Liver (tissue), 8 donors: ENCODE measurements at regions not wholly inside any gene's neighbourhood (a gene's known extent, or its start where the extent isn't known, plus 50 kb on each side); places are given as distances from the start of the nearest gene placed in this dataset.

Source experiments
- DNase-seq: peaks from one replicate; pipeline ENCODE4 v3.0.0-alpha.2; 2017; ENCODE audit warnings: low spot score
- H3K27ac ChIP-seq, 2 donors: one replicate each; pipeline ENCODE4 v1.7.0; 2013; ENCODE audit warnings: inconsistent platforms in 2 of 2, low read length in 2 of 2, control low read depth in 1 of 2, low read depth in 1 of 2, mild to moderate bottlenecking in 1 of 2
- H3K27me3 ChIP-seq, 4 donors: one replicate each; pipeline versions ENCODE4 v1.6.1 to v1.7.0; 2013; ENCODE audit warnings: low read length in 3 of 4, inconsistent platforms in 1 of 4, mild to moderate bottlenecking in 1 of 4, moderate library complexity in 1 of 4; ENCODE audit not compliant: control insufficient read depth in 4 of 4, insufficient read depth in 4 of 4
- H3K36me3 ChIP-seq, 4 donors: one replicate each; pipeline versions ENCODE4 v1.6.1 to v1.7.0; 2013; ENCODE audit warnings: low read length in 3 of 4, mild to moderate bottlenecking in 3 of 4, low read depth in 1 of 4, moderate library complexity in 1 of 4; ENCODE audit not compliant: control insufficient read depth in 4 of 4, insufficient read depth in 3 of 4
- H3K4me1 ChIP-seq, 4 donors: one replicate each; pipeline versions ENCODE4 v1.6.1 to v1.7.0; 2013; ENCODE audit warnings: low read length in 3 of 4, mild to moderate bottlenecking in 3 of 4, moderate library complexity in 1 of 4; ENCODE audit not compliant: control insufficient read depth in 4 of 4, insufficient read depth in 4 of 4
- H3K4me3 ChIP-seq, 3 donors: one replicate each; pipeline versions ENCODE4 v1.6.1 to v1.7.0; 2013; ENCODE audit warnings: low read length in 3 of 3, control low read depth in 1 of 3, low read depth in 1 of 3, mild to moderate bottlenecking in 1 of 3
- H3K9ac ChIP-seq, 2 donors: one replicate each; pipeline ENCODE4 v1.7.0; 2013; ENCODE audit warnings: low read length in 2 of 2, mild to moderate bottlenecking in 2 of 2, moderate library complexity in 2 of 2, control low read depth in 1 of 2, low read depth in 1 of 2
- H3K9me3 ChIP-seq, 4 donors: one replicate each; pipeline versions ENCODE4 v1.6.1 to v1.7.0; 2013; ENCODE audit warnings: low read length in 3 of 4; ENCODE audit not compliant: control insufficient read depth in 4 of 4
- ATF3 ChIP-seq: IDR thresholded peaks from 2 replicates; pipeline ENCODE4 v1.6.1; 2016; ENCODE audit warnings: antibody characterized with exemption
- CTCF ChIP-seq: fragments of 150-350 bp; IDR thresholded peaks from 2 replicates; pipeline ENCODE4 v1.5.1; 2017; ENCODE audit warnings: improper control_type of control experiment, low read depth, low read length; ENCODE audit not compliant: missing input control
- EGR1 ChIP-seq, 2 donors: IDR thresholded peaks; 2 replicates each; pipeline ENCODE4 v1.6.1; 2016 to 2018; ENCODE audit warnings: antibody characterized with exemption in 2 of 2, low read depth in 2 of 2
- FOXA1 ChIP-seq: IDR thresholded peaks from 2 replicates; pipeline ENCODE4 v1.6.1; 2016; ENCODE audit warnings: antibody characterized with exemption
- FOXA2 ChIP-seq: IDR thresholded peaks from 2 replicates; pipeline ENCODE4 v1.6.1; 2016; ENCODE audit warnings: antibody characterized with exemption
- GABPA ChIP-seq, 2 donors: IDR thresholded peaks in 1 of 2; conservative IDR thresholded peaks in 1 of 2; 2 replicates each; pipeline ENCODE4 v1.6.1; 2016; ENCODE audit warnings: antibody characterized with exemption in 2 of 2, mild to moderate bottlenecking in 1 of 2, moderate library complexity in 1 of 2
- HNF4G ChIP-seq: IDR thresholded peaks from 2 replicates; pipeline ENCODE4 v1.6.1; 2016; ENCODE audit warnings: antibody characterized with exemption
- JUND ChIP-seq, 2 donors: IDR thresholded peaks; 2 replicates each; pipeline ENCODE4 v1.6.1; 2016; ENCODE audit warnings: antibody characterized with exemption in 2 of 2
- NR2F2 ChIP-seq: IDR thresholded peaks from 2 replicates; pipeline ENCODE4 v1.6.1; 2016; ENCODE audit warnings: antibody characterized with exemption
- RAD21 ChIP-seq, 2 donors: IDR thresholded peaks; 2 replicates each; pipeline ENCODE4 v1.6.1; 2016; ENCODE audit warnings: antibody characterized with exemption in 2 of 2, mild to moderate bottlenecking in 2 of 2
- REST ChIP-seq: IDR thresholded peaks from 2 replicates; pipeline ENCODE4 v1.6.1; 2016; ENCODE audit warnings: antibody characterized with exemption, mild to moderate bottlenecking
- RXRA ChIP-seq, 2 donors: IDR thresholded peaks; 2 replicates each; pipeline ENCODE4 v1.6.1; 2017 to 2018; ENCODE audit warnings: antibody characterized with exemption in 2 of 2, mild to moderate bottlenecking in 1 of 2
- TAF1 ChIP-seq: conservative IDR thresholded peaks from 2 replicates; pipeline ENCODE4 v1.6.1; 2016; ENCODE audit warnings: antibody characterized with exemption, mild to moderate bottlenecking
- YY1 ChIP-seq: IDR thresholded peaks from 2 replicates; pipeline ENCODE4 v1.6.1; 2016; ENCODE audit warnings: antibody characterized with exemption, mild to moderate bottlenecking
- ZBTB33 ChIP-seq: IDR thresholded peaks from 2 replicates; pipeline ENCODE4 v1.6.1; 2016; ENCODE audit warnings: antibody characterized with exemption
- WGBS: extraction: QIAGEN DNeasy Blood & Tissue Kit; methylation state at CpG from one replicate; pipeline ENCODE4 v1.1.7; 2013; 5-methylcytosine and 5-hydroxymethylcytosine counted together
- donor health status: healthy.
- donor health status: healthy.
- donor health status: healthy.
- donor health status: healthy.
- donor health status: healthy.

GRCh38 chr22:47289336-47289985 is 527.0 kb downstream of the TBC1D22A start:
- no peak for DNase-seq
- Histone ChIP-seq H3K27me3 (no peaks in the 10 kb centered on the region), H3K4me1 (no peaks in the 10 kb centered on the region), H3K9ac (no peak overlapping the region), H3K36me3 (no peaks in the 10 kb centered on the region), H3K4me3 (no peak overlapping the region), H3K9me3 (no peaks in the 10 kb centered on the region), H3K27ac (no peak overlapping the region)
- 80% methylated on average over 12 of the region's 12 CpGs for WGBS
- no peak for TF ChIP-seq HNF4G
- no peak for TF ChIP-seq ATF3
- TF ChIP-seq EGR1 (IDR thresholded peaks at IDR 0.05; ENCODE audit: low read depth in 2 of 2) = no peak
- no peak for TF ChIP-seq FOXA2

- Histone ChIP-seq H3K36me3 (no peaks in the 10 kb centered on the region), H3K9ac (no peak overlapping the region), H3K27me3 (no peaks in the 10 kb centered on the region), H3K4me1 (no peaks in the 10 kb centered on the region), H3K27ac (no peak overlapping the region), H3K9me3 (no peaks in the 10 kb centered on the region), H3K4me3 (no peak overlapping the region)
- no peak for DNase-seq
- 76% methylated on average over 8 of the region's 8 CpGs for WGBS
- TF ChIP-seq JUND (IDR thresholded peaks at IDR 0.05) (no peak), ATF3 (no peak), FOXA1 (no peak), RXRA (IDR thresholded peaks at IDR 0.05) (no peak), RAD21 (IDR thresholded peaks at IDR 0.05) (no peak), TAF1 (no peak), GABPA (IDR thresholded peaks at IDR 0.05 in 1 of 2, conservative IDR thresholded peaks at IDR 0.05 in 1 of 2) (no peak), NR2F2 (no peak), YY1 (no peak)
Observed at GRCh38 chr22:47288680-47289079, 526.2 kb downstream of the TBC1D22A start.

- TF ChIP-seq FOXA2 (no peak), REST (no peak), CTCF (no peak), NR2F2 (no peak), JUND (IDR thresholded peaks at IDR 0.05) (no peak), ZBTB33 (no peak), RXRA (IDR thresholded peaks at IDR 0.05) (no peak), YY1 (no peak), HNF4G (no peak)
- Histone ChIP-seq H3K27me3 (no peaks in the 10 kb centered on the region), H3K9ac (no peak overlapping the region), H3K4me3 (no peak overlapping the region), H3K27ac (no peak overlapping the region), H3K4me1 (no peaks in the 10 kb centered on the region), H3K9me3 (no peaks in the 10 kb centered on the region), H3K36me3 (no peaks in the 10 kb centered on the region)
- WGBS = 84% methylated on average over 5 of the region's 5 CpGs
- no peak for DNase-seq
Observed at GRCh38 chr22:47287516-47287915, 525.1 kb downstream of the TBC1D22A start.
